NB4 (cell line): ENCODE measurements at regions not wholly inside any gene's neighbourhood (a gene's known extent, or its start where the extent isn't known, plus 50 kb on each side); places are given as distances from the start of the nearest gene placed in this dataset.

ENCODE experiments used
- POLR2A ChIP-seq: IDR thresholded peaks from 2 replicates; pipeline ENCODE4 v1.6.1; 2011; ENCODE audit warnings: mild to moderate bottlenecking; ENCODE audit not compliant: insufficient read length; ENCODE audit errors: extremely low read depth
- TF ChIP-seq, protein P1 (sequence below): IDR thresholded peaks from one replicate; pipeline ENCODE4 v1.5.1; 2012; ENCODE audit warnings: low read depth, low read length

DNA sequence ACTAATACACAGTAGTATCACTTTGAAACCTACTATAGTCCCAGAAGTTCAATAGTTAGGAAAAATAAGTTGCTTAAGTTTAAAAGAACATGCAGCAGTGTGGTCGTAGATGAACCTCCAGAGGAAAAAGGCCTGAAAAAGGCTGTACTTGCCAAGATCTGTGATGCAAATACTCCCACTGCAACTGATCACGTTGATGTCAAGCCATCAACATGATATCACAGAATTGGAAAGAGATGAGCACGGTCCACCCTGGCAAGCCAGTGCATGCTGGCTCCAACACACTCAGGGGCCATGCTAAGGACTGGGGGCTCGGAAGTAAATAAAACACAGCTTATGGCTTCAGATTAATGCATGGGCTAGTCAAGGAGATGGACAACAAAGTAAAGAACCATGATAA is 71.8 kb upstream of the LRCH1 start:
- TF ChIP-seq, protein P1, sequence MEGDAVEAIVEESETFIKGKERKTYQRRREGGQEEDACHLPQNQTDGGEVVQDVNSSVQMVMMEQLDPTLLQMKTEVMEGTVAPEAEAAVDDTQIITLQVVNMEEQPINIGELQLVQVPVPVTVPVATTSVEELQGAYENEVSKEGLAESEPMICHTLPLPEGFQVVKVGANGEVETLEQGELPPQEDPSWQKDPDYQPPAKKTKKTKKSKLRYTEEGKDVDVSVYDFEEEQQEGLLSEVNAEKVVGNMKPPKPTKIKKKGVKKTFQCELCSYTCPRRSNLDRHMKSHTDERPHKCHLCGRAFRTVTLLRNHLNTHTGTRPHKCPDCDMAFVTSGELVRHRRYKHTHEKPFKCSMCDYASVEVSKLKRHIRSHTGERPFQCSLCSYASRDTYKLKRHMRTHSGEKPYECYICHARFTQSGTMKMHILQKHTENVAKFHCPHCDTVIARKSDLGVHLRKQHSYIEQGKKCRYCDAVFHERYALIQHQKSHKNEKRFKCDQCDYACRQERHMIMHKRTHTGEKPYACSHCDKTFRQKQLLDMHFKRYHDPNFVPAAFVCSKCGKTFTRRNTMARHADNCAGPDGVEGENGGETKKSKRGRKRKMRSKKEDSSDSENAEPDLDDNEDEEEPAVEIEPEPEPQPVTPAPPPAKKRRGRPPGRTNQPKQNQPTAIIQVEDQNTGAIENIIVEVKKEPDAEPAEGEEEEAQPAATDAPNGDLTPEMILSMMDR = no peak
- TF ChIP-seq POLR2A = no peak
